Urinary bladder (tissue), 3 donors: ENCODE measurements at regions not wholly inside any gene's neighbourhood (a gene's known extent, or its start where the extent isn't known, plus 50 kb on each side); places are given as distances from the start of the nearest gene placed in this dataset.
"Not testable (repeated sequence)": the region's sequence is repeated elsewhere in the genome, so short reads cannot be mapped to it uniquely, and the experiment has no call there.

ENCODE experiments used
- DNase-seq: peaks from one replicate; pipeline ENCODE4 v3.0.0-alpha.2; 2015; ENCODE audit errors: extremely low spot score
- H3K27ac ChIP-seq: one replicate; pipeline ENCODE4 v1.5.1; 2013; ENCODE audit warnings: low read depth, mild to moderate bottlenecking, moderate library complexity
- H3K36me3 ChIP-seq: one replicate; pipeline ENCODE4 v1.6.1; 2013; ENCODE audit warnings: mild to moderate bottlenecking, moderate library complexity; ENCODE audit not compliant: insufficient read depth
- H3K4me1 ChIP-seq: one replicate; pipeline ENCODE4 v1.6.1; 2013; ENCODE audit warnings: mild to moderate bottlenecking, moderate library complexity; ENCODE audit not compliant: insufficient read depth
- H3K4me3 ChIP-seq: one replicate; pipeline ENCODE4 v1.5.1; 2013; ENCODE audit warnings: low read depth, low read length
- WGBS: extraction: QIAGEN DNeasy Blood & Tissue Kit; methylation state at CpG from one replicate; pipeline ENCODE4 v1.1.7; 2013; 5-methylcytosine and 5-hydroxymethylcytosine counted together
- donor health status: healthy with polysubstance abuse.
- donor health status: healthy.

- 88% methylated on average over 13 of the region's 13 CpGs for WGBS
- Histone ChIP-seq H3K4me3 (no peak overlapping the region), H3K4me1 (no peaks in the 10 kb centered on the region), H3K36me3 (no peaks in the 10 kb centered on the region), H3K27ac (no peak overlapping the region)
- no peak for DNase-seq
Observed at GRCh38 chr1:234953655-234954405, 174.8 kb downstream of the TOMM20 start.

GRCh38 chr1:234950598-234950997 lies 178.0 kb downstream of the TOMM20 start:
- no peaks in the 10 kb centered on the region for H3K4me1 ChIP-seq
- no peak for DNase-seq
- H3K27ac ChIP-seq = no peak overlapping the region
- no peaks in the 10 kb centered on the region for H3K36me3 ChIP-seq
- H3K4me3 ChIP-seq = no peak overlapping the region

GRCh38 chr1:234949528-234949927 lies 179.1 kb downstream of the TOMM20 start:
- 96% methylated on average over 6 of the region's 6 CpGs for WGBS
- not testable (repeated sequence) for DNase-seq, H3K4me3 ChIP-seq

GRCh38 chr1:234944439-234945344 lies 183.9 kb downstream of the TOMM20 start:
- Histone ChIP-seq H3K4me1 (no peaks in the 10 kb centered on the region), H3K36me3 (no peaks in the 10 kb centered on the region), H3K27ac (no peak overlapping the region), H3K4me3 (no peak overlapping the region)
- no peak for DNase-seq
- WGBS = 82% methylated on average over 6 of the region's 6 CpGs

More at GRCh38 chr1:234949528-234949927, 179.1 kb downstream of the TOMM20 start:
- not testable (repeated sequence) for H3K36me3 ChIP-seq, H3K4me1 ChIP-seq, H3K27ac ChIP-seq

- no peak overlapping the region for H3K4me3 ChIP-seq
- H3K27ac ChIP-seq = no peak overlapping the region
- no peak for DNase-seq
- no peaks in the 10 kb centered on the region for H3K36me3 ChIP-seq
- H3K4me1 ChIP-seq = no peaks in the 10 kb centered on the region
- 70% methylated on average over 7 of the region's 7 CpGs for WGBS
Observed at GRCh38 chr1:234943836-234944402, 184.7 kb downstream of the TOMM20 start.

GRCh38 chr1:234942879-234943506 lies 185.6 kb downstream of the TOMM20 start:
- Histone ChIP-seq H3K4me3 (no peak overlapping the region), H3K4me1 (no peaks in the 10 kb centered on the region), H3K27ac (no peak overlapping the region), H3K36me3 (no peaks in the 10 kb centered on the region)
- WGBS = 91% methylated on average over 5 of the region's 5 CpGs
- DNase-seq = no peak

GRCh38 chr1:234942012-234942332 lies 186.7 kb downstream of the TOMM20 start:
- Histone ChIP-seq H3K4me1 (no peaks in the 10 kb centered on the region), H3K36me3 (no peaks in the 10 kb centered on the region), H3K27ac (no peak overlapping the region), H3K4me3 (no peak overlapping the region)
- 85% methylated on average over 4 of the region's 4 CpGs for WGBS
- no peak for DNase-seq

GRCh38 chr1:234941321-234942011 lies 187.2 kb downstream of the TOMM20 start:
- Histone ChIP-seq H3K4me3 (no peak overlapping the region), H3K27ac (no peak overlapping the region), H3K36me3 (no peaks in the 10 kb centered on the region), H3K4me1 (no peaks in the 10 kb centered on the region)
- 86% methylated on average over 3 of the region's 3 CpGs for WGBS
- no peak for DNase-seq

- Histone ChIP-seq H3K36me3 (no peaks in the 10 kb centered on the region), H3K27ac (no peak overlapping the region), H3K4me3 (no peak overlapping the region), H3K4me1 (no peaks in the 10 kb centered on the region)
- no peak for DNase-seq
- 95% methylated on average over 7 of the region's 7 CpGs for WGBS
Observed at GRCh38 chr1:234940841-234941240, 187.8 kb downstream of the TOMM20 start.

GRCh38 chr1:234938924-234939323 lies 189.7 kb downstream of the TOMM20 start:
- no peak overlapping the region for H3K4me3 ChIP-seq
- no peak for DNase-seq
- no peaks in the 10 kb centered on the region for H3K36me3 ChIP-seq
- WGBS = 66% methylated on average over 7 of the region's 7 CpGs
- H3K4me1 ChIP-seq = no peaks in the 10 kb centered on the region
- H3K27ac ChIP-seq = no peak overlapping the region

- 92% methylated on average over 1 of the region's 1 CpG for WGBS
Observed at GRCh38 chr1:234938135-234938534, 190.5 kb downstream of the TOMM20 start.

GRCh38 chr1:234936612-234937389 lies 191.8 kb downstream of the TOMM20 start:
- no peak overlapping the region for H3K27ac ChIP-seq
- no peaks in the 10 kb centered on the region for H3K4me1 ChIP-seq
- H3K36me3 ChIP-seq = no peaks in the 10 kb centered on the region
- H3K4me3 ChIP-seq = no peak overlapping the region
- WGBS = 92% methylated on average over 7 of the region's 7 CpGs
- no peak for DNase-seq

More at GRCh38 chr1:234938135-234938534, 190.5 kb downstream of the TOMM20 start:
- no peak overlapping the region for H3K27ac ChIP-seq
- H3K4me1 ChIP-seq = no peaks in the 10 kb centered on the region
- no peak overlapping the region for H3K4me3 ChIP-seq
- H3K36me3 ChIP-seq = no peaks in the 10 kb centered on the region
- no peak for DNase-seq
